DOHH2 (cell line): ENCODE measurements at regions not wholly inside any gene's neighbourhood (a gene's known extent, or its start where the extent isn't known, plus 50 kb on each side); places are given as distances from the start of the nearest gene placed in this dataset.

ENCODE experiments used
- EZH2phosphoT487 ChIP-seq: fragments of 200-600 bp; sonication (generic); IDR thresholded peaks from 2 replicates; pipeline ENCODE4 v1.6.1; 2017; ENCODE audit warnings: borderline replicate concordance, mild to moderate bottlenecking, antibody characterized with exemption, low read length, moderate library complexity, mixed read lengths
- TF ChIP-seq, protein P1 (sequence below): fragments of 200-600 bp; sonication (generic); IDR thresholded peaks from one replicate; pipeline ENCODE4 v1.5.1; 2014; ENCODE audit warnings: antibody characterized with exemption, mild to moderate bottlenecking, low read depth, low read length; ENCODE audit not compliant: poor library complexity, severe bottlenecking

DNA sequence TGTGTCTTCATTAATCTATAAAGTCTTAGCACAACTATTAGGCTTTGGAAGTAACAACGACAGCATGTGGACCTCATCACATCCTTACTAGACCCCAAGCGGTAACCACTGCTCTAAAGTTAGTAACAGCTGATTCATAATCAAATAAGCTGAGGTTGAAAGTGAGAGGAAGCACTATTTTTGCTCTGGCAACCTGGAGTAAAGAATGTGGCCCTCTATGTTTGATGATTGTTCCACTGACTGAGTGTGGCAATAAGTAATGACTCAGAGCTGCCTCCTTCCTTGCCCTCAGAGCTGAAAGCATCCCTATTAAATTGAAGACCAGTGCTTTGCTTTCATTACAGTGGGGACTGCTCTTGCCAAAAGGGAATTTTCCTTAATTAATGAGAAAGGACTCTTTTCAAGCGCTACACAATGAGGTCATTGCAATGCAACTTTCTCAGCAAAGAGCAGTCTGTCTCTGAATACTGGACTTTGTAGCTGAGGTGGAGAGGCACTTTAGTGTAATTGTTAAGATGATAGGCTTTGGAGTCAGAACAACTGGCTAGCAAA lies 906.1 kb upstream of the RAG2 start:
- TF ChIP-seq, protein P1, sequence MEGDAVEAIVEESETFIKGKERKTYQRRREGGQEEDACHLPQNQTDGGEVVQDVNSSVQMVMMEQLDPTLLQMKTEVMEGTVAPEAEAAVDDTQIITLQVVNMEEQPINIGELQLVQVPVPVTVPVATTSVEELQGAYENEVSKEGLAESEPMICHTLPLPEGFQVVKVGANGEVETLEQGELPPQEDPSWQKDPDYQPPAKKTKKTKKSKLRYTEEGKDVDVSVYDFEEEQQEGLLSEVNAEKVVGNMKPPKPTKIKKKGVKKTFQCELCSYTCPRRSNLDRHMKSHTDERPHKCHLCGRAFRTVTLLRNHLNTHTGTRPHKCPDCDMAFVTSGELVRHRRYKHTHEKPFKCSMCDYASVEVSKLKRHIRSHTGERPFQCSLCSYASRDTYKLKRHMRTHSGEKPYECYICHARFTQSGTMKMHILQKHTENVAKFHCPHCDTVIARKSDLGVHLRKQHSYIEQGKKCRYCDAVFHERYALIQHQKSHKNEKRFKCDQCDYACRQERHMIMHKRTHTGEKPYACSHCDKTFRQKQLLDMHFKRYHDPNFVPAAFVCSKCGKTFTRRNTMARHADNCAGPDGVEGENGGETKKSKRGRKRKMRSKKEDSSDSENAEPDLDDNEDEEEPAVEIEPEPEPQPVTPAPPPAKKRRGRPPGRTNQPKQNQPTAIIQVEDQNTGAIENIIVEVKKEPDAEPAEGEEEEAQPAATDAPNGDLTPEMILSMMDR = no peak
- no peak for TF ChIP-seq EZH2phosphoT487
